CD4-positive, alpha-beta T cell treated with Interleukin-2 at 100 ng/mL for 4 hours (primary cell): ENCODE measurements at regions not wholly inside any gene's neighbourhood (a gene's known extent, or its start where the extent isn't known, plus 50 kb on each side); places are given as distances from the start of the nearest gene placed in this dataset.
"Not testable (repeated sequence)": the region's sequence is repeated elsewhere in the genome, so short reads cannot be mapped to it uniquely, and the experiment has no call there.

Source experiments
- DNase-seq: peaks from one replicate; pipeline ENCODE4 v3.0.0-alpha.2; 2020; ENCODE audit warnings: low spot score

DNA sequence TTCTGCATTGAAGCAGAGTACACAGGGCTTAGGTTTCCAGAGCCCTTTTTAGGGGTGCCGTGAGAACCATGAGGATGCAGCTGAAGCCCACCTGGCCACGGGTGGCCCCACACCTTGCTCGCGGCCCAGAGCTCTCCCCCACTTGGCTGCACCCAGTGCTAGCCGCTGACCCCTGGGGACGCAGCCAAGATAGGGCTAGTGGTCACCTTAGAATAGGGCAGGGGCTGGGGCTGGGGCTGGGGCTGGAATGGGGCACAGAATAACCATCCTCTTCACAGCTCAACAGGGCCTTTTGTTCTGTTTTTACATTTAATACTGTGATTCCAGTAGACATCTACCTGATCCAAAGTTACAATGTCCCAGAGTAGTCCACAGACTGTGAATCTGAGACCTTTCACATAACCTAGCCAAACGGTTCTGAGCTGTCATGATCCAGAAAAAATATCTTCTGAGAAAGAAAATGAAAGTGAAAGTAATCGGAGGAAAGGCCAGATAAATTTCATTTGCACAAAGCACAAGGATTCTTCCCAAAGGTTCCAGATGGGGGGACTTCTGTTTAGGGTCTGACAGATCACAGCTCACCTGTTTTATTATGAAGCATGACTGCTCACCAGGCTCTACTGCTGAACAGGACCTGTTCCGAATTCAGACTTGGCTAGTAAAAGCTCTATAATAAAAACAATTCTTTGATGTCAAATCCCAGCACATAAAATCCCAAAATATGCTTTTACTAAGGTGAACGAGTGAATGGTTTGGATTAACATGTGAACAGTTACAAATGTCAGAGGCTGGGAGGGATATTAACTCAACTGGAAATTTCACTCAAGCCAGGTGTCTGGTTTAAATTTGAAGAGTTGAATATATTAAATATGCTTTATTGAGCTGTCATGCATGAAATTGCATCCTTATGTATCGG is 401.9 kb downstream of the THBS2 start:
- no peak for DNase-seq

DNA sequence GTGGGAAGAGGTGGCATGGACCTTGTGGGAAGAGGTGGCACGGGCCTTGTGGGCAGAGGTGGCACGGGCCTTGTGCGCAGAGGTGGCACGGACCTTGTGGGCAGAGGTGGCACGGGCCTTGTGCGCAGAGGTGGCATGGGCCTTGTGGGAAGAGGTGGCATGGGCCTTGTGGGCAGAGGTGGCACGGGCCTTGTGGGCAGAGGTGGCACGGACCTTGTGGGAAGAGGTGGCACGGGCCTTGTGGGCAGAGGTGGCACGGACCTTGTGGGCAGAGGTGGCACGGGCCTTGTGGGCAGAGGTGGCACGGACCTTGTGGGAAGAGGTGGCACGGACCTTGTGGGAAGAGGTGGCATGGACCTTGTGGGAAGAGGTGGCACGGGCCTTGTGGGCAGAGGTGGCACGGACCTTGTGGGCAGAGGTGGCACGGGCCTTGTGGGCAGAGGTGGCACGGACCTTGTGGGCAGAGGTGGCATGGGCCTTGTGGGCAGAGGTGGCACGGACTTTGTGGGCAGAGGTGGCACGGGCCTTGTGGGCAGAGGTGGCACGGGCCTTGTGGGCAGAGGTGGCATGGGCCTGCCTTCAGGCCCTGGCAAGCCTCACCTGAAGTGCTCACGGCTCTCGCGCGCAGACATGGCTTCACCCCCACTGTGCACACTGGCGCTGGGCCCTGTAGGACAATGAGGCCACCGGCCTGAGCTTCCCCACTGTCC is 403.5 kb downstream of the THBS2 start:
- DNase-seq, result not testable (repeated sequence)

DNA sequence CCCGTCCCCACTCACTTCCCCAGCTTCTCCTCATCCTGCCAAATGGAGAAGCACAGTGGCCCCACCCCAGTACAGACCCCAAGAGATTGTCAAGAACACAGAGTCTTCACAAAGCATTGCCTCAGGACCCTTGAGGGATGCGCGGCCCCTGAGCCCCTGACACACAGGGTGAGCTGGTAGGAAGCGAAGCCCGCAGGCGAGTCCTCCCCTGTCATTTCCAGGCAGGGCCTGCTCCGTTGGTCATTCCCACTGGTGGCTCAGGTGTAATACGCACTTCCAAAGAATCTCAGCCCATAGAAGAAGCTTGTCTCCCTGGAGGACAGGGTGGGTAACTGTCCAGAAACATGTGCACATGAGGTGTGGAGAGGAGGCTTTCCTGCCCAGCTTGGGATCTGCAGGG is 404.2 kb downstream of the THBS2 start:
- DNase-seq, result no peak

DNA sequence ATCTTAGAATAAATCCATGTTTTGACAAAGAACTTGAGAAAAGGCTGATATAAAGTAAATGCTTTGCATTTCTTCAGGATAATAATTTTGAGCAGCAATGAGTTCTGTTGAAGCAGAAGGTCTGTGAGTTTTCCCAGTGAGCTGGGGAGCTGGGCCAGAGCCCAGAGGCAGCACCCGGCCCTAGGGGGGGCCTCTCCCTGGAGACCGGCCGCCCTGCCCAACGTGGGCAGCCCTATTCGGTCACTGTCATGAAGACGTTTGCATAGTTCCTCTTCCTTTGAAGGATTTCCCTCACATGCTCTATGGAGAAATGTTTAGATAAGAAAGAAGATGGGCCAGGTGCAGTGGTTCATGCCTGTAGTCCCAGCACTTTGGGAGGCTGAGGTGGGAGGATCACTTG is 404.8 kb downstream of the THBS2 start:
- no peak for DNase-seq

DNA sequence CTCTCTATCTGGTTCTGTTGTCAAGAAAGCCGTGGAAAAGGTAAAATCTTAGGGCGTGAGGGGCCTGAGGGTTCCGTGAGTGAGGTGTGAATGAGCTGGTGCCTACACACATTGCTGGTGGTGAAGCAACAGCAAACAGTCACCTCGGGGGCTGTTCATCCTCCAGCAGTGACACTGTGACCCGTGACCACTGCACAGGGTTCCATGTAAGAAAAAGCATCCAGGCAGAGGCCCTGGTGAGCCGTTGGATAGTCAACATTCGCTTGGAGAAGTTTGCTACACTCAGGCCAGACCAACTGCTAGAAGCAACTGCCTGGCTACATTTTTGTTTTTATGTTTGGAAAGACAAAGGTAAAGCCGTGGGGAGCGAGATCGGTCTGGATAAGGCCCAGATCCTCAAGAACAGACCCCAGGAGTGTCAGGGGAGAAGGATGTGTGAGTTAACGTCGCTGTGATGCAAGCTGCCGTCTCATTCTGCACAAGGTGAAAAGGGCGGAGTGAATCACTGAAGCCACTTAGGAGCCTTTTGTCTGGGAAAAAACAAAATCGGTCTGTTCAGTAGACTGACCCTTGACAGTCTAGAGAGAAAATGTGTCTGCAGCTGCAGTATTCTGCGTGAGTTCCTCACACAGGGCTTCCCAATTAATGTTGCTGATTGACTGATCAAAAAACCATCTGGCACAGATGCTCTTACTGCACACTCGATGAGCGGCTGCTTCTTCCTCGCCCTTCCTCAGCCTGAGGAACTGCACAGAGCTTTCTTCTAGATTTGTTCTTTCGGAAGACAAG is 404.0 kb downstream of the SMOC2 start:
- DNase-seq, result no peak

DNA sequence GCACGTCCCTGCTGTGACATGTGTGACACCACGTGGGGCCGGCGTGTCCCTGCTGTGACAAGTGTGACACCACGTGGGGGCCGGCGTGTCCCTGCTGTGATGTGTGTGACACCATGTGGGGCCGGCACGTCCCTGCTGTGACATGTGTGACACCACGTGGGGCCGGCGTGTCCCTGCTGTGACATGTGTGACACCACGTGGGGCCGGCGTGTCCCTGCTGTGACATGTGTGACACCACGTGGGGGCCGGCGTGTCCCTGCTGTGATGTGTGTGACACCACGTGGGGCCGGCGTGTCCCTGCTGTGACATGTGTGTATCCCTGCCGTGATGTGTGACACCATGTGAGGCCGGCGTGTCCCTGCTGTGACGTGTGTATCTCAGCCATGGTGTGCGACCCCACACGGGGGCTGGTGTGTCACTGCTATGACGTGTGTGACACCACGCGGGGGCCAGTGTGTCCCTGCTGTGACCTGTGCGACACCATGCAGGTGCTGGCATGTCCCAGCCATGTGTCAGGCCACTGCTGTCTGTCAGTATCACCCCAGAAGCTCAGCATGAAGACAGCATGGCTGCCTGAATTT is 401.7 kb downstream of the SMOC2 start:
- not testable (repeated sequence) for DNase-seq

DNA sequence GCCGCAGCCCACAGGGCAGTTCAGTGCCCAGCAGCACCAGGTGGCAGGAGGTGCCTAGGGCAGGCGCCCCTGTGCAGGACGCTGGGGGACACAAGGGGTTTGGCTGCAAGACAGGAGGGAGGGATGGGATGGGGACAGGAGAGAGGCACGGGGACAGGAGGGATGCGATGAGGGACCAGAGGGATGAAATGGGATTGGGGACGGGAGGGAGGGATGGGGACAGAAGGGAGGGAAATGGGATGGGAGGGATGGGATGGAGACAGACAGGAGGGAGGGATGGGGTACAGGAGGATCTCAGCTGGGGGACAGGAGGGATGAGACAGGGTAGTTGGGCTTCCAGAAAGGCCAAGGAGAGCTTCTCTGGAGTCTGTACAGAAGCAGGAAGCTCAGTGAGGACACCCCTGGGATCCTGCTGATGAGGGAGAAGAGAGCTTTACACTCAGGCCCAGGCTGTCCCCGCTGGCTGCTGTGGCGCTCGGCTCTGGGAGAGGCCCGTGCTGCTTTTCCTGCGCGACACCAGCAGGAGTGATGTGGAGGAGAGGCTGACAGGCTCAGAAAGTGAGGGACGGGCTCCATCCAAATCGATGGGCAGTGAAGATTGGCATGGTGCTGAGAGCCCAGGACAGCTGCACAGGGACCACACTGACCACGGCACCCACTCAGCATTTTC is 400.8 kb downstream of the SMOC2 start:
- DNase-seq, result no peak

DNA sequence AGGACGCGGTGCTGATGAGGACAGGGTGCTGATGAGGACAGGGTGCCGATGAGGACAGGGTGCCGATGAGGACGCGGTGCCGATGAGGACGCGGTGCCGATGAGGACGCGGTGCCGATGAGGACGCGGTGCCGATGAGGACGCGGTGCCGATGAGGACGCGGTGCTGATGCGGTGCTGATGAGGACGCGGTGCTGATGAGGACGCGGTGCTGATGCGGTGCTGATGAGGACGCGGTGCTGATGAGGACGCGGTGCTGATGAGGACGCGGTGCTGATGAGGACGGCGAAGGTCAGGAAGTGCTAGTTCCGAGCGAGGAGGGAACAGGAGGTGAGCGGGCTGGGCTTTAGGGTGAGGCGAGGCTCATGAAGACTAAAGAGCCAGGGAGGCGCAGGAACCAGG is 399.9 kb downstream of the SMOC2 start:
- not testable (repeated sequence) for DNase-seq

DNA sequence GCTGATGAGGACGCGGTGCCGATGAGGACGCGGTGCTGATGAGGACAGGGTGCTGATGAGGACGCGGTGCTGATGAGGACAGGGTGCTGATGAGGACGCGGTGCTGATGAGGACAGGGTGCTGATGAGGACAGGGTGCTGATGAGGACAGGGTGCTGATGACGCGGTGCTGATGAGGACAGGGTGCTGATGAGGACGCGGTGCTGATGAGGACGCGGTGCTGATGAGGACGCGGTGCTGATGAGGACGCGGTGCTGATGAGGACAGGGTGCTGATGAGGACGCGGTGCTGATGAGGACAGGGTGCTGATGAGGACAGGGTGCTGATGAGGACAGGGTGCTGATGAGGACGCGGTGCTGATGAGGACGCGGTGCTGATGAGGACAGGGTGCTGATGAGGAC is 399.3 kb downstream of the SMOC2 start:
- not testable (repeated sequence) for DNase-seq

DNA sequence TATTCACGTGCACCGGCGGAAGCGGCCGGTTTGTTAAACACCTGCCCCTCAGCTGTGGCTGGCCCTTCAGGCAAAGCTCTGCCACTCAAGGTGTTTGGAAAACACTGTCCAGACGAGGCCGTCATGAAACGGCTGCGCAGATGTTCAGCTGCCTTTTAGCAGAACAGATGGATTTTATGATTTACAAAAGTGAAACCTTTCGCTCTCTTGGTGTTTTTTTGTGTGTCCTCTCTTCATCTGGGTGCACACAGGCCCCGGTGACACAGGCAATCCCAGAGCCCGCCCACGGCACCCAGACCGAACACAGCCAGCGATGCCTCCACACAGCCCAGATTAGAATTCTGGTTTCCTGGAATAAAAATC is 397.0 kb downstream of the SMOC2 start:
- no peak for DNase-seq

DNA sequence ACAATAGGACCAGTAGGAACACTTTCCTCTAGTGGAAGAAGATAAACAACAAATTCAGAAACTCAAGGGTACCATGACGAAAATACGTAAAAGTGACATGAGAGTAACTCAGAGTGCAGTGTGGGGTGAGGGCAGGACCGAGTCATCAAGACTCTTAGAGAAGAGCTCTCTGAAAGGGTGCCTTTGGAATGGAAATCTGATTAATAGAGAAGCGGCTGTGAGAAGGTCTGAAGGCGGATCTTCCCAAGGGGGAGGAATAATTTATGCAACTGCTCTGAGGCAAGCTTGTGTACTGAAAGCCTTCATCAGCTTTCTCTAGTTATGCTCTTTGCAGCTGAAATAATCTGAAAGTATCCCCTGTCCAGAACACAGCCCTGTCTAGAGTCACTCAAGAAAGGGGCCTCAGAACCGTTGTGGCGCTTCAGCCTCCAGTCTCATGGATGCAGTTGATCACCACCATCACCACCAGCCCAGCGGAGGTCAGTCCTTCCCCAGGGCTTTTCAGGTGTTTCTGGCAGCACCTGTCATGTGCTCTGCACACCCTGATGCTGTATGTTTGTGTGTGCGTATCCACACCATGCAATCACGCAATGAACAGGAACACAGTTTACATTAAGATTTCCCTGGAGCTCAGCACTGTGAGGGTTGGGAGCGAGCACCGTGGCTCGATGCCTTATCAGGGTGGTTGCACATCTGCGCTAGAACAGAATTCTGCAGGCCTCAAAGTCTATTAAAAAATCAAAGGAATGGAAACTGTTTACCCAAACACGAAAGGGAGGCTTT is 396.5 kb downstream of the SMOC2 start:
- DNase-seq, result no peak

DNA sequence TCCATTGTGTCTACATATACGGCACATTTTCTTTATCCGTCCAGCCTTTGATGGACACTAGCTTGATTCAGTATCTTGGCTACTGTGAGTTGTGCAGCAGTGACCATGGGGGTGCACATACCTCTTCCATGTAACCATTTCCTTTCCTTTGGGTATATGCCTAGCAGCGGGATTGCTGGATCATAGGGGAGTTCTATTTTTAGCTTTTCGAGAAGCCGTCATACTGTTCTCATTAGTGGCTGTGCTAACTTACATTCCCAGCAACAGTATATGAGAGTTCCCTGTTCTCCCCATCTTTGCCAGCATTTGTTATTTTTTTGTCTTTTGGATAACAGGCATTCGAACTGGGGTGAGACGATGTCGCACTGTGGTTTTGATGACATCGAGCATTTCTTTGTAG is 395.0 kb downstream of the SMOC2 start:
- no peak for DNase-seq

DNA sequence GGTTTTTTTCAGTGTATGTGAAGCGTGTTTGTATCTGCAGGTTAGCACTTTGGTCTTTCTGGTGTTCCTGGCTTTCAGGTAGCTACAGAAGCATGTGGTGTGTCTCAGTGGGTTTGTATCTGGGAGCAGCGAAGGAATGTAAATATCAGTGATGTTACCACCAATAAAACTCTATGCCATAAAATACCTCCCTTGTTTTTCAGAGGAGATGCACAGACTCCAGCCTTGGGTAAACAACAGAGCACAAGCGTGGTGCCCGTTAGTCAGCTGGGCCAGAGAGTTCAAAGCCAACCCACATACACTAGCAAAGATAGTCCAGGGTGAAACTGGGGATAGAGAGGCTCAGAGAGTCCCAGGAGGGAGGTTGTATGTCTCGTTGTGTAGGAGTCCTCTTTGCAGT is 393.8 kb downstream of the SMOC2 start:
- DNase-seq, result no peak

DNA sequence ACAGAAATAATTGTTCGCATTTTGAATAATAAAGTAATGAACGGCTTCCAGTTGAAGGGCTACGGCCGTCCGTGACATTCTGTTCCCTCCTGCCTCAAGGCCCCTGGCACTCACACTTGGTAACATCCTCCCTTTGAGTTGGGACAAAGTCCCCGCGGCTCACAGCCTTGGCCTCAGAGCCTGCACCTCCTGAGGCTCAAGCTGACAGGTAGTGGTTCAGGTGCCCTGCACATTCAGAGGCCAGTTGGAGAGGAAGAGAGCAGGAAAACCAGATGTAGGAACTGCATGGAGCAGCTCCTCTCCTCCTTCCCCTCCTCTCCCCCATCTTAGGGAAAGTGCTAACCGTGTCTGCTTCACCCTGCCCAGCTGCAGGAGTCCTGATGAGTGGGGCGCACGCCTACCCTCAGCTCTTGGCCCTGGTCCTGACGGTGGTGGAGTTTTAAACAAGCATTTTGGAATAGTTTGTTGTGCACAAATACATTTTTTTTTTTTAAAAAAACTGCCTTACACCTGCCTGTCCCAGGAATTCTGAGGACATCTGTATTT is 393.1 kb downstream of the SMOC2 start:
- no peak for DNase-seq

DNA sequence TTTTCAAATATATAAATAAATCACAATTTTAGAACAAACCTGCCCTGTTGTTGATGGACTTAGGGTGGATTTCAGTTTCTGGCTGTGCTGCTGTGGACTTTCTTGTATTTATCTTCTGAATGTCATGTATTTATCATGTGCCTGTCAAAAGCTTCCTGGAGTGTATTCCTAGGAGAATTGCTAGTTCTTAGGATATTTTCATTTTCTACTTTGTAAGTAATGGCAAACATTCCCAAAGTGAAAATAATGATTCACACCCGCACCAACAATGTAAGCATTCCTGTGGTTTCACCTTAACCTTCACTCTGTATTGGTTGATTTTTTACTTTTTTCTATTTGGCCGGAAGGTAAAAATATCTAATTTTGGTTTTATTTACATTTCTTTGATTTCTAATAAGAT is 387.8 kb downstream of the SMOC2 start:
- DNase-seq, result no peak

DNA sequence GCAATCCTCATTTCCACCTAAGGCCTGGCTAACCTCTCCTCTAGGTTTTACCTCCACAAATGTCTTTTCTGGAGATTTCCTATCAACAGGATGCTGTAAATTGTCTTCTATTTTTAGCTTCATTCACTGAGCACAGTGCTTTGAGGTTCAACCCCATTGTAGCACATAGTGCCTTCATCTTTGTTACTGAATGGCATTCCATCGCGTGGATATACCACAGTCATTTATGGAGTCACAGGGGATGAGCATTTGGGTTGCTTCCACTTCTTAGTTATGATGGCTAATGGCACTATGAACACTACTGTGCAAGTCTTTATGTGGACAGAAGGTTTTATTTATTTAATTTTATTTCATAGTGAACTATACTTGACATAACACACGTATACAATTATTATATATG is 387.1 kb downstream of the SMOC2 start:
- no peak for DNase-seq

DNA sequence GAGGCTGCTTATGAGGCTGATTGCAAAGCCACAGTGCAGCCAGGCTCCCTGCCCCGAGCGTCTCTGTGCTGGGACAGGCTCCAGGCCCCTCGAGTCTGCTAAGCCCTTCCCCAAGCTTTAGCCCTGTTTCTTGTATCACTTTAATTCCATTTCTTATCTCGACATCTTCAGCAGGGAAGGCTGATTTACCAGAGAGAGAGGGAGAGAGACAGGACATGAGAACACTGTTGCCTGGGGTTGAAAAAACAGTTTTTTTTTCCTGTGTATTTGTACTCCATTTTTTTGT is 386.5 kb downstream of the SMOC2 start:
- no peak for DNase-seq

DNA sequence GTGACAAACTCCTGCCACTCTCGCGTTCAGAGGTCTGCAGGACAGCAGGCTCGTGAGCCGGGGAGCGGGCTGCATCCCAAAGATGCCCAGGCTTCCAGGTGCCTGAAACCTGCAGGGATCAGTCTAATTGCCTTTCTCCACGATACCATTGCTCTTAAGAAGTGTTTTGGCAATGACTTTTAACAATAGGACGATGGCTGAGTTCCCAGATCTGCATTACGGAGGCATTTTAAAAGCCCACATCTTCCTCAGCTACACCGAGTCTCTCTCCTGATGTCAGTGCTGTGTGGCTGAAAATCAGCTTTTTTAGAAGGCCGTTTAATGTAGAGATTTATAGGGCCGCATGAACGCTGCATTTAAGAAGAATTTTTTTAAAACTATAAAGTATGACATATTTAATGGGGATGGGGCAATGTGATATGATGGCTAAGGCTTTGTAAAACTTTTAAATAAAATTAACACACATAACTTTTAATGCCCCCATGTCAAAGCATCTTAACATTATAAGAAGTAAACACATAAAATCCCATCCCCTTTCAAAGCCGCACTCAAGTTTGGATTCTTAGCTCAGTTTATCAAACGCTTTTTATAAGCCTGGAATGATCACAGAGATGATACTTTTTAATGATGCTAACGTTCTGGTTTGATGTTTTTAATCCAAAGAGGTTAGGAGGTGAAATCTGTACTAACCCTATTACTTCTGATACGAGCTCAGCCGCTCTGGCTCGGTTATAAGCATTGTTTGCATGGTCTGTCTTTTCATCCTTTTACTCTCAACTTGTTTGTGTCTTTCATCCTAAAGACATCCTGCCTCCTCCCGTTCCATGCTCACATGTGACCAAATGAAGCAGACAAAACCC is 386.0 kb downstream of the SMOC2 start:
- DNase-seq, result no peak

DNA sequence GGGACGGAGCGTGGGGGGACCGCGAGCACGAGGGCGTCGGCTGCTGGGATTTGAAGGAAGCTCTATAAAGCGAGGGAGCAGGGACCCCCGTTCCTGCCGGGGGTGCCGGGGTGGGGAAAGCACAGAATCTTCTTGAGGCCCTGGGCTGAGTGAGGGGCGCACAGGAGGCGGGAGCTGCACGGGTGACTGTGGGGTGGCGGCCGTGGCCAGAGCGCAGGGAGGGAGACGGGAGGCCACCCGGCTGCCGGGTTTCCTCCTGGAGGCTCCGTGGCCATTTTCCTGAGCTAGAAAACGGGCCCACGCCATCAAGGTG is 385.1 kb downstream of the SMOC2 start:
- DNase-seq, result no peak
